Trophoblast cell (in vitro differentiated cells and primary cell): ENCODE measurements at regions not wholly inside any gene's neighbourhood (a gene's known extent, or its start where the extent isn't known, plus 50 kb on each side); places are given as distances from the start of the nearest gene placed in this dataset.

ENCODE experiments used
- DNase-seq, 2 donors: peaks; one replicate each; pipeline ENCODE4 v3.0.0-alpha.2; 2016
- H2AFZ ChIP-seq: 2 replicates; pipeline ENCODE4 v1.6.1; 2013; ENCODE audit warnings: low read length, moderate library complexity, mild to moderate bottlenecking; ENCODE audit not compliant: insufficient read depth, poor library complexity
- H2AK5ac ChIP-seq: 2 replicates; pipeline ENCODE4 v1.6.1; 2013; ENCODE audit warnings: mild to moderate bottlenecking, low read length
- H2BK120ac ChIP-seq: 2 replicates; pipeline ENCODE4 v1.6.1; 2013; ENCODE audit warnings: low read length, mild to moderate bottlenecking, moderate library complexity; ENCODE audit not compliant: insufficient read depth, poor library complexity
- H2BK12ac ChIP-seq: 2 replicates; pipeline ENCODE4 v1.6.1; 2013; ENCODE audit warnings: mild to moderate bottlenecking, low read length, moderate library complexity
- H2BK5ac ChIP-seq: 2 replicates; pipeline ENCODE4 v1.6.1; 2013; ENCODE audit warnings: low read length, low read depth, moderate library complexity, mild to moderate bottlenecking; ENCODE audit not compliant: poor library complexity
- H3K14ac ChIP-seq: 2 replicates; pipeline ENCODE4 v1.6.1; 2013; ENCODE audit warnings: mild to moderate bottlenecking, low read length
- H3K18ac ChIP-seq: 2 replicates; pipeline ENCODE4 v1.6.1; 2013; ENCODE audit warnings: mild to moderate bottlenecking, low read length
- H3K23ac ChIP-seq: 2 replicates; pipeline ENCODE4 v1.6.1; 2013; ENCODE audit warnings: low read length
- H3K27ac ChIP-seq: 2 replicates; pipeline ENCODE4 v1.5.1; 2013; ENCODE audit warnings: low read depth, mild to moderate bottlenecking, inconsistent platforms, low read length, moderate library complexity
- H3K27me3 ChIP-seq: 2 replicates; pipeline ENCODE4 v1.6.1; 2013; ENCODE audit warnings: inconsistent platforms, mild to moderate bottlenecking, low read length, moderate library complexity; ENCODE audit not compliant: insufficient read depth
- H3K36me3 ChIP-seq, 2 experiments: 1 replicate in 1 of 2; 2 replicates in 1 of 2; pipeline ENCODE4 v1.6.1; 2013; ENCODE audit warnings: low read length in 2 of 2, mild to moderate bottlenecking in 2 of 2, moderate library complexity in 1 of 2; ENCODE audit not compliant: insufficient read depth in 2 of 2, control insufficient read depth in 1 of 2
- H3K4ac ChIP-seq: 2 replicates; pipeline ENCODE4 v1.6.1; 2013; ENCODE audit warnings: low read depth, mild to moderate bottlenecking, low read length, moderate library complexity
- H3K4me1 ChIP-seq, 2 experiments: 1 replicate in 1 of 2; 2 replicates in 1 of 2; pipeline ENCODE4 v1.6.1; 2013; ENCODE audit warnings: low read length in 2 of 2, mild to moderate bottlenecking in 2 of 2, moderate library complexity in 1 of 2; ENCODE audit not compliant: insufficient read depth in 2 of 2, control insufficient read depth in 1 of 2
- H3K4me2 ChIP-seq: 2 replicates; pipeline ENCODE4 v1.6.1; 2013; ENCODE audit warnings: inconsistent platforms, mild to moderate bottlenecking, low read length, moderate library complexity
- H3K4me3 ChIP-seq: 2 replicates; pipeline ENCODE4 v1.5.1; 2013; ENCODE audit warnings: mild to moderate bottlenecking, low read depth, low read length, inconsistent platforms
- H3K79me1 ChIP-seq: one replicate; pipeline ENCODE4 v1.6.1; 2013; ENCODE audit warnings: low read length
- H3K79me2 ChIP-seq: 2 replicates; pipeline ENCODE4 v1.6.1; 2013; ENCODE audit warnings: low read length, mild to moderate bottlenecking; ENCODE audit not compliant: control insufficient read depth, insufficient read depth, poor library complexity
- H3K9ac ChIP-seq: 2 replicates; pipeline ENCODE4 v1.6.1; 2013; ENCODE audit warnings: mild to moderate bottlenecking, low read length
- H3K9me3 ChIP-seq: 2 replicates; pipeline ENCODE4 v1.6.1; 2013; ENCODE audit warnings: low read depth, mild to moderate bottlenecking, control low read depth, inconsistent platforms, low read length; ENCODE audit not compliant: insufficient read depth
- H4K12ac ChIP-seq: 2 replicates; pipeline ENCODE4 v1.6.1; 2013; ENCODE audit warnings: low read depth, mild to moderate bottlenecking, low read length, moderate library complexity
- H4K8ac ChIP-seq: 2 replicates; pipeline ENCODE4 v1.6.1; 2013; ENCODE audit warnings: low read depth, mild to moderate bottlenecking, low read length, moderate library complexity
- H4K91ac ChIP-seq: one replicate; pipeline ENCODE4 v1.6.1; 2013; ENCODE audit warnings: low read depth, mild to moderate bottlenecking, low read length, moderate library complexity
- WGBS: extraction: QIAGEN DNeasy Blood & Tissue Kit; methylation state at CpG from one replicate; pipeline ENCODE4 v1.1.7; 2013; ENCODE audit warnings: missing lambda C conversion rate; ENCODE audit not compliant: insufficient read length, insufficient coverage; ENCODE audit errors: extremely low coverage; 5-methylcytosine and 5-hydroxymethylcytosine counted together

- Histone ChIP-seq H4K91ac (no peak overlapping the region), H3K27ac (no peak overlapping the region), H3K4ac (no peak overlapping the region), H3K18ac (no peak overlapping the region), H2AFZ (no peak overlapping the region), H2BK120ac (no peak overlapping the region), H3K36me3 (no peaks in the 10 kb centered on the region), H3K9me3 (no peaks in the 10 kb centered on the region), H3K79me2 (no peaks in the 10 kb centered on the region), H3K79me1 (peaks cover 4% of the 10 kb centered on the region), H2BK5ac (no peak overlapping the region), H2BK12ac (no peak overlapping the region), H3K4me3 (no peak overlapping the region), H3K27me3 (no peaks in the 10 kb centered on the region), H3K9ac (no peak overlapping the region), H4K8ac (no peak overlapping the region), H3K23ac (no peak overlapping the region), H3K4me1 (no peaks in the 10 kb centered on the region), H3K14ac (no peak overlapping the region), H4K12ac (no peak overlapping the region), H3K4me2 (no peak overlapping the region), H2AK5ac (no peak overlapping the region)
- WGBS: no CpG with 5 or more reads among the region's 5 CpGs
- no peak for DNase-seq
Measured at GRCh38 chrY:7703578-7704140, 792.1 kb upstream of the AMELY start.

GRCh38 chrY:7702481-7702880 is 790.9 kb upstream of the AMELY start:
- no peak overlapping the region for H3K9ac ChIP-seq
- H3K4me2 ChIP-seq: no peak overlapping the region
- no peak overlapping the region for H2BK12ac ChIP-seq
- no peaks in the 10 kb centered on the region for H3K4me1 ChIP-seq
- H3K4me3 ChIP-seq: no peak overlapping the region
- H4K12ac ChIP-seq: no peak overlapping the region
- H2BK5ac ChIP-seq: no peak overlapping the region
- H4K91ac ChIP-seq: no peak overlapping the region
- H3K18ac ChIP-seq: no peak overlapping the region
- no peak overlapping the region for H3K27ac ChIP-seq
- no peaks in the 10 kb centered on the region for H3K79me2 ChIP-seq
- no peaks in the 10 kb centered on the region for H3K36me3 ChIP-seq
- H3K79me1 ChIP-seq: peaks cover 4% of the 10 kb centered on the region
- H3K23ac ChIP-seq: no peak overlapping the region
- H2BK120ac ChIP-seq: no peak overlapping the region
- no peak overlapping the region for H4K8ac ChIP-seq
- no peaks in the 10 kb centered on the region for H3K9me3 ChIP-seq
- H3K27me3 ChIP-seq: no peaks in the 10 kb centered on the region
- H3K4ac ChIP-seq: no peak overlapping the region
- no peak overlapping the region for H2AK5ac ChIP-seq
- no peak for DNase-seq
- H3K14ac ChIP-seq: no peak overlapping the region
- H2AFZ ChIP-seq: no peak overlapping the region

- Histone ChIP-seq H3K79me1 (peaks cover 4% of the 10 kb centered on the region), H3K9ac (no peak overlapping the region), H2BK5ac (no peak overlapping the region), H3K4me1 (no peaks in the 10 kb centered on the region), H2BK120ac (no peak overlapping the region), H3K27me3 (no peaks in the 10 kb centered on the region), H4K12ac (no peak overlapping the region), H3K4ac (no peak overlapping the region), H4K91ac (no peak overlapping the region), H3K18ac (no peak overlapping the region), H3K79me2 (no peaks in the 10 kb centered on the region), H2AK5ac (no peak overlapping the region), H3K4me2 (no peak overlapping the region), H2BK12ac (no peak overlapping the region), H3K36me3 (no peaks in the 10 kb centered on the region), H3K4me3 (no peak overlapping the region), H4K8ac (no peak overlapping the region), H3K23ac (no peak overlapping the region), H3K27ac (no peak overlapping the region), H2AFZ (no peak overlapping the region), H3K14ac (no peak overlapping the region), H3K9me3 (no peaks in the 10 kb centered on the region)
- no peak for DNase-seq
- WGBS: no CpG with 5 or more reads among the region's 4 CpGs
Measured at GRCh38 chrY:7701676-7702075, 790.1 kb upstream of the AMELY start.

- Histone ChIP-seq H3K4me2 (no peak overlapping the region), H3K23ac (no peak overlapping the region), H3K36me3 (no peaks in the 10 kb centered on the region), H3K4me3 (no peak overlapping the region), H2BK12ac (no peak overlapping the region), H4K8ac (no peak overlapping the region), H3K14ac (no peak overlapping the region), H3K27ac (no peak overlapping the region), H3K79me2 (no peaks in the 10 kb centered on the region), H3K9ac (no peak overlapping the region), H2BK120ac (no peak overlapping the region), H2AK5ac (no peak overlapping the region), H3K9me3 (no peaks in the 10 kb centered on the region), H2AFZ (no peak overlapping the region), H4K91ac (no peak overlapping the region), H3K18ac (no peak overlapping the region), H3K4me1 (no peaks in the 10 kb centered on the region), H3K79me1 (peaks cover 4% of the 10 kb centered on the region), H3K27me3 (no peaks in the 10 kb centered on the region), H4K12ac (no peak overlapping the region), H3K4ac (no peak overlapping the region), H2BK5ac (no peak overlapping the region)
- no CpG with 5 or more reads among the region's 1 CpG for WGBS
- no peak for DNase-seq
Measured at GRCh38 chrY:7697506-7697905, 786.0 kb upstream of the AMELY start.
